ENCODE measurements at regions not wholly inside any gene's neighbourhood (a gene's known extent, or its start where the extent isn't known, plus 50 kb on each side); places are given as distances from the start of the nearest gene placed in this dataset.

- H3K79me2 ChIP-seq (ENCODE audit: insufficient read depth, low read length), result no peaks in the 10 kb centered on the region
- H3K9me2 ChIP-seq (replicated peaks; ENCODE audit: low read depth, low read length), result no peaks in the 10 kb centered on the region
- H4K20me1 ChIP-seq (ENCODE audit: insufficient read depth, low read length, poor library complexity, severe bottlenecking), result no peaks in the 10 kb centered on the region
- H2AFZ ChIP-seq (ENCODE audit: low read length), result no peak overlapping the region
- H3K4me2 ChIP-seq (ENCODE audit: low read depth, low read length, poor library complexity, severe bottlenecking), result no peak overlapping the region
- no peaks in the 10 kb centered on the region for H3K4me1 ChIP-seq (ENCODE audit: insufficient read depth, low read length, poor library complexity, severe bottlenecking)
- no peaks in the 10 kb centered on the region for H3K36me3 ChIP-seq (ENCODE audit: insufficient read depth, low read length)
- no peaks in the 10 kb centered on the region for H3K27me3 ChIP-seq (ENCODE audit: insufficient read depth, low read length, poor library complexity, severe bottlenecking)
- 0 out of 2 replicates have a peak, but pooled peaks cover 4% of the 10 kb centered on the region for H3K9me3 ChIP-seq (ENCODE audit: insufficient read depth, low read depth, low read length)
- H3K9ac ChIP-seq (ENCODE audit: low read depth, low read length, poor library complexity, severe bottlenecking), result no peak overlapping the region
- TF ChIP-seq EZH2phosphoT487 (IDR thresholded peaks at IDR 0.05; ENCODE audit: borderline replicate concordance), result no peak
- TF ChIP-seq CTCF (conservative IDR thresholded peaks at IDR 0.05; ENCODE audit: low read length), result no peak
- H3K4me3 ChIP-seq (ENCODE audit: low read length, poor library complexity, severe bottlenecking), result no peak overlapping the region
- H3F3A ChIP-seq (ENCODE audit: low read depth), result no peaks in the 10 kb centered on the region
Observed at GRCh38 chr13:43992211-43992610, 112.5 kb downstream of the LACC1 start.

GRCh38 chr13:43994999-43995859 lies 115.5 kb downstream of the LACC1 start:
- 0 out of 2 replicates have a peak, but pooled peaks cover 4% of the 10 kb centered on the region for H3K9me3 ChIP-seq (ENCODE audit: insufficient read depth, low read depth, low read length)
- H3K9me2 ChIP-seq (replicated peaks; ENCODE audit: low read depth, low read length), result no peaks in the 10 kb centered on the region
- no peak overlapping the region for H3K4me2 ChIP-seq (ENCODE audit: low read depth, low read length, poor library complexity, severe bottlenecking)
- no peaks in the 10 kb centered on the region for H3F3A ChIP-seq (ENCODE audit: low read depth)
- peaks cover 11% of the 10 kb centered on the region for H3K4me1 ChIP-seq (ENCODE audit: insufficient read depth, low read length, poor library complexity, severe bottlenecking)
- H3K36me3 ChIP-seq (ENCODE audit: insufficient read depth, low read length), result no peaks in the 10 kb centered on the region
- TF ChIP-seq CTCF (conservative IDR thresholded peaks at IDR 0.05; ENCODE audit: low read length) (no peak), EZH2phosphoT487 (IDR thresholded peaks at IDR 0.05; ENCODE audit: borderline replicate concordance) (no peak)
- H4K20me1 ChIP-seq (ENCODE audit: insufficient read depth, low read length, poor library complexity, severe bottlenecking), result no peaks in the 10 kb centered on the region
- no peak overlapping the region for H3K9ac ChIP-seq (ENCODE audit: low read depth, low read length, poor library complexity, severe bottlenecking)
- no peaks in the 10 kb centered on the region for H3K79me2 ChIP-seq (ENCODE audit: insufficient read depth, low read length)
- H3K27me3 ChIP-seq (ENCODE audit: insufficient read depth, low read length, poor library complexity, severe bottlenecking), result no peaks in the 10 kb centered on the region
- no peak overlapping the region for H3K4me3 ChIP-seq (ENCODE audit: low read length, poor library complexity, severe bottlenecking)
- H2AFZ ChIP-seq (ENCODE audit: low read length), result no peak overlapping the region

- Histone ChIP-seq H4K20me1 (ENCODE audit: insufficient read depth, low read length, poor library complexity, severe bottlenecking) (no peaks in the 10 kb centered on the region), H3K4me1 (ENCODE audit: insufficient read depth, low read length, poor library complexity, severe bottlenecking) (peaks cover 11% of the 10 kb centered on the region), H3K4me3 (ENCODE audit: low read length, poor library complexity, severe bottlenecking) (no peak overlapping the region), H3K9me3 (ENCODE audit: insufficient read depth, low read depth, low read length) (0 out of 2 replicates have a peak, but pooled peaks cover 4% of the 10 kb centered on the region), H3K9ac (ENCODE audit: low read depth, low read length, poor library complexity, severe bottlenecking) (no peak overlapping the region), H2AFZ (ENCODE audit: low read length) (no peak overlapping the region), H3K36me3 (ENCODE audit: insufficient read depth, low read length) (no peaks in the 10 kb centered on the region), H3K79me2 (ENCODE audit: insufficient read depth, low read length) (no peaks in the 10 kb centered on the region), H3K4me2 (ENCODE audit: low read depth, low read length, poor library complexity, severe bottlenecking) (no peak overlapping the region), H3K27me3 (ENCODE audit: insufficient read depth, low read length, poor library complexity, severe bottlenecking) (no peaks in the 10 kb centered on the region), H3F3A (ENCODE audit: low read depth) (no peaks in the 10 kb centered on the region), H3K9me2 (replicated peaks; ENCODE audit: low read depth, low read length) (no peaks in the 10 kb centered on the region)
- TF ChIP-seq EZH2phosphoT487 (IDR thresholded peaks at IDR 0.05; ENCODE audit: borderline replicate concordance) (no peak), CTCF (conservative IDR thresholded peaks at IDR 0.05; ENCODE audit: low read length) (no peak)
Observed at GRCh38 chr13:43996221-43996620, 116.5 kb downstream of the LACC1 start.
